OCI-LY3 (cell line): ENCODE measurements at regions not wholly inside any gene's neighbourhood (a gene's known extent, or its start where the extent isn't known, plus 50 kb on each side); places are given as distances from the start of the nearest gene placed in this dataset.

Source experiments
- EZH2phosphoT487 ChIP-seq: fragments of 200-600 bp; shearing (Covaris generic); IDR thresholded peaks from 2 replicates; pipeline ENCODE4 v1.6.1; 2018; ENCODE audit warnings: antibody characterized with exemption, mixed run types, low read depth
- TF ChIP-seq, protein P1 (sequence below): fragments of 200-600, 300-600 bp; sonication (generic); IDR thresholded peaks from 2 replicates; pipeline ENCODE4 v1.5.1; 2014; ENCODE audit warnings: antibody characterized with exemption, low read length, low read depth

DNA sequence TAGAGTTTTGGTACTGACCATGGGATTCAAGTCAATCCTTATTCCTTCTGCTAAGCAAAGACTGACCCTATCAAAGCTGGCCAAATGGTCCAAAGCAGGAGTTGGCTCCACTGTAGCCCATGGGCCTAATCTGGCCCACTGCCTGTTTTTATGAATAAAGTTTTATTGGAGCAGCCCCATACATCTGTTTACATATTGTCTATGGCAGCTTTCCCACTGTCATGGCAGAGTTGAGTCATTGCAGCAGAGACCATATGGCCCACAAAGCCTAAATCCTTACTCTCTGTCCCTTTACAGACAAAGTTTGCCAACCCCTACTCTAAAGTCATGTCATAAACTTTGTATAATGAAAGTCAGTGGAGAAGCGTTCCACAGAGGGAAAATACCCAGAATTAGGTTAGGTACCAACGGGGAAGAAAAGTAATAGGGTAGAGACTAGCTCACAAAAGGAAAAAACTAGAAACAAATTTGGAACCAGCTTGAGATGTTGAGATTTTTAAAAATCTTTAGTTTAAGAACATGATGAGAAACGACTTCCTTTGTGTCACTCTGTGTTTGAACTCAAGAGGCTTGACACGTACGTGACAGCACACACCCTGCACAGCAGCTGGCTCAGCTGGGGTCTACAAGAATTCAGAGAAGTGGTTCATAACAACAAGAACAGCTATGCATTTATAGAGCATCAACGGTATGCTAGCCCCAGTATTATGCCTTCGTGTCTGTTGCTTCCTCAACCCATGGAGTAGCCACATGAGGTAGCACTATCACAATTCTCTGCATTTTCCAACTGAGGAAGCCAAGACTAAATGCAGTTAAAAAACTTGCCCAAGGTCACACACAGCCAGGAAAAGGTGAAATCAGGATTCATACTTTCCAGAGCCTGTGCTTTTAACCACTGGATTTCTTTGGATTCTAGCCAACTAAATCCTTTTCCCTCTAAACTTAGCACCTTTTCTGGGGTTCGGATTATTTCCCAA is 198.9 kb upstream of the WWC1 start:
- TF ChIP-seq, protein P1, sequence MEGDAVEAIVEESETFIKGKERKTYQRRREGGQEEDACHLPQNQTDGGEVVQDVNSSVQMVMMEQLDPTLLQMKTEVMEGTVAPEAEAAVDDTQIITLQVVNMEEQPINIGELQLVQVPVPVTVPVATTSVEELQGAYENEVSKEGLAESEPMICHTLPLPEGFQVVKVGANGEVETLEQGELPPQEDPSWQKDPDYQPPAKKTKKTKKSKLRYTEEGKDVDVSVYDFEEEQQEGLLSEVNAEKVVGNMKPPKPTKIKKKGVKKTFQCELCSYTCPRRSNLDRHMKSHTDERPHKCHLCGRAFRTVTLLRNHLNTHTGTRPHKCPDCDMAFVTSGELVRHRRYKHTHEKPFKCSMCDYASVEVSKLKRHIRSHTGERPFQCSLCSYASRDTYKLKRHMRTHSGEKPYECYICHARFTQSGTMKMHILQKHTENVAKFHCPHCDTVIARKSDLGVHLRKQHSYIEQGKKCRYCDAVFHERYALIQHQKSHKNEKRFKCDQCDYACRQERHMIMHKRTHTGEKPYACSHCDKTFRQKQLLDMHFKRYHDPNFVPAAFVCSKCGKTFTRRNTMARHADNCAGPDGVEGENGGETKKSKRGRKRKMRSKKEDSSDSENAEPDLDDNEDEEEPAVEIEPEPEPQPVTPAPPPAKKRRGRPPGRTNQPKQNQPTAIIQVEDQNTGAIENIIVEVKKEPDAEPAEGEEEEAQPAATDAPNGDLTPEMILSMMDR = no peak
- no peak for TF ChIP-seq EZH2phosphoT487
